GM12873 (cell line): ENCODE measurements at regions not wholly inside any gene's neighbourhood (a gene's known extent, or its start where the extent isn't known, plus 50 kb on each side); places are given as distances from the start of the nearest gene placed in this dataset.

Experiments used
- TF ChIP-seq, protein P1 (sequence below): IDR thresholded peaks from 2 replicates; pipeline ENCODE4 v1.5.1; 2012; ENCODE audit warnings: low read depth, mild to moderate bottlenecking, moderate library complexity, low read length, control low read depth; ENCODE audit not compliant: insufficient read depth; ENCODE audit errors: missing control alignments

DNA sequence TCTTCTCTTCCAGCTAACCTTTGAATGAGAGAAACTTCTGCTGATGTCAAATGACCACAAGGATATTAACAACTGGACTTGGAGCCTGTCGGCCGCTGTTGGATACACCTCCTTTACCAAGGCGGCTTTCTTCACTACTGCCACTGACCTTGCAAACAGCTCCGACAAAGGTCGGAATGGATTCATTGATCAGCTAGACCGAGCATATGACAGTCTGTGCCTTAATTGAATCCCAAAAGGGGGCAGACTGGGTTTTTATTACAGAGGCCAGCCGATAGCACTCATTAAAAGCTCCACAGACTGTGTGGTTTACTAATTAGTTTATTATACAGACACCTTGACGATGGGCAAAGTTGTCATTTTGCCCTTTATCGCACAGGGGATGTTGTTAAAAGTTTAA, 394.5 kb downstream of the RERGL start:
- TF ChIP-seq, protein P1, sequence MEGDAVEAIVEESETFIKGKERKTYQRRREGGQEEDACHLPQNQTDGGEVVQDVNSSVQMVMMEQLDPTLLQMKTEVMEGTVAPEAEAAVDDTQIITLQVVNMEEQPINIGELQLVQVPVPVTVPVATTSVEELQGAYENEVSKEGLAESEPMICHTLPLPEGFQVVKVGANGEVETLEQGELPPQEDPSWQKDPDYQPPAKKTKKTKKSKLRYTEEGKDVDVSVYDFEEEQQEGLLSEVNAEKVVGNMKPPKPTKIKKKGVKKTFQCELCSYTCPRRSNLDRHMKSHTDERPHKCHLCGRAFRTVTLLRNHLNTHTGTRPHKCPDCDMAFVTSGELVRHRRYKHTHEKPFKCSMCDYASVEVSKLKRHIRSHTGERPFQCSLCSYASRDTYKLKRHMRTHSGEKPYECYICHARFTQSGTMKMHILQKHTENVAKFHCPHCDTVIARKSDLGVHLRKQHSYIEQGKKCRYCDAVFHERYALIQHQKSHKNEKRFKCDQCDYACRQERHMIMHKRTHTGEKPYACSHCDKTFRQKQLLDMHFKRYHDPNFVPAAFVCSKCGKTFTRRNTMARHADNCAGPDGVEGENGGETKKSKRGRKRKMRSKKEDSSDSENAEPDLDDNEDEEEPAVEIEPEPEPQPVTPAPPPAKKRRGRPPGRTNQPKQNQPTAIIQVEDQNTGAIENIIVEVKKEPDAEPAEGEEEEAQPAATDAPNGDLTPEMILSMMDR, result no peak

DNA sequence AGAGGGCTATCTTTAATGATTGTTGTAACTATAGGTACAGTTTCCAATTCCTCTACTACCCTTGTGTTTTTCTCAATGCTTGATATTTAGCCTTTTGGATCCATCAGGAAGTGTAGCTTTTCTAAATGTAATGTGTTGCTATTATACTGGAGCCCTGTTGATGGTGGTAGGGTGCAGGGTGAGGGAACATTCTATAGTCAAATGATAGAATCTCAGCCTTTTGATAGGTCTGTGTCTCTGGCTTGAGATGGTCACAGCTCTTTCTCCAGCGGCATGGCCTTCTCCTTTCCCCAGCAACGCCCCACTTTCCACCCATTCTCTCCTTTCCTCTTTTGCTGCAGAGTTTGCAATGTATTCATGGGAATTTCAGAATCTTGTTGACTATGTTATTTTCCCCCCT, 398.6 kb downstream of the RERGL start:
- TF ChIP-seq, protein P1, result no peak

DNA sequence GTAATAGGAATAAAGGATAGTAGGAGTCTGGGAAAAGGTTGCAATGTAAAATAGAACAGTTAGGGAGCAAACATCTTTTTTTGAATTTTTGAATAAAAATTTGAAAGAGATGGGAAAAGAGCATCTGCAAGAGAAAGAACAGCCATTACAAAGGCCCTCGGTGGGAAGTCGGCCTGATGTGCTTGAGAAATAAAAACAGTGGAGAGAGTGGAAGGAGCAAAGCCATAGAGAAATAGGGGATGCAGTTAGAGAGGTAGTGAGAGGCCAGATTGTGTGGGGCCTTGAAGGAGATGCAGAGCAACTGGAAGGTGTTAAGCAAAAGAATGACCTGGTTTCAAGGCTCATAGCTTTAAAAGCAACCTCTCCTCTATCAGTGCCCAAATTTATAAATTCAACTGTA, 409.8 kb downstream of the RERGL start:
- TF ChIP-seq, protein P1, result no peak

DNA sequence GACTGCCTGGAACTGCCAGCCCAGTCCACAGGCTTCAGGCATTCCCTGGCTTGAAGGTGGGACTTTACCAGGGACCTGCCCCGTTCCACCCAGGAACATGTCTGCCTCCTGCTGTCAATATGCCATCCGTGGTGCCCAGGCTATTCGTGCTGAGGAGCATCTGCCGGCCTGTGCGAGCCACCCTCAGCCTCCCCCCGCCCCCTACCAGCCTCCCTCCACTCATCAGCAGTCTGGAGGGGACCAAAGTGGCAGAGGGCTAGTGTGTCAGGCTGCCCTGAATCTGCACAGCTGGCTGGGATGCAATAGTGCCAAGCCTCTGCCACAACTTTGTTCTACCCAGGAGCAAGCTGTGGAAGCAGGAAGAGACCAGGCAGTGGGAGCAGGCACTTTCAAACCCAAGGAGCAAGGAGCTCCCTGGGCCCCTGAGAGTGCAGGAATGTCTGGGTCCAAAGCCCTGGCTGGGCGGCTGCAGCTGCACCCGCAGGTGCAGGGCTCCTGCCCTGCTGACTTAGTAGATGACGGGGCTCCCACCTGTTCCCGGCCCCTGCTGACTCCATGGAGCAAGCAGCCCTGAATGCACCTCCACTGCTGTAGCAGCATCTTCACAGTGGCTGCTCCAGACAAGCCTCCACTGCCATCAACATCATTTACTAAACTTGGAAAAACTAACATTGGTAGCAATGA, 423.2 kb downstream of the RERGL start:
- TF ChIP-seq, protein P1, result no peak

DNA sequence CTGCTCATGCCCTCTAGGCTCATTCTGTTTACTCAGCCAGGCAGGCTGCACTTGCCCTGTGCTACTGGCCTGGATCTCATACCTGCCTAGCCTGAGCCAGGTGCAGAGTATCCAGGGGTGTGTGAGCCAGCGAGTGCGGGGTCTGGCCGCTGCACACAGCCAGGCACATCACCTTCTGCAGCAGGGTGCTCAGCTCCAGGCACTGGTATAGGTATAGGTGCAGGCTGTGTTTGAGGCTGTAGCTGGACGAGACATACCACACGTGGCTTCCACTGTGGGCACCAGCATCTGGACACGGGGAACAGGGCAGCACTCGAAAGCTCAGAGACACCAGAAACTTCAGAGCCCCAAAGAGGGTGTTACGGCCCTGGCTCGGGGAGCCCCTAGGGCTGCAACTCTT, 424.2 kb downstream of the RERGL start:
- TF ChIP-seq, protein P1, result no peak

DNA sequence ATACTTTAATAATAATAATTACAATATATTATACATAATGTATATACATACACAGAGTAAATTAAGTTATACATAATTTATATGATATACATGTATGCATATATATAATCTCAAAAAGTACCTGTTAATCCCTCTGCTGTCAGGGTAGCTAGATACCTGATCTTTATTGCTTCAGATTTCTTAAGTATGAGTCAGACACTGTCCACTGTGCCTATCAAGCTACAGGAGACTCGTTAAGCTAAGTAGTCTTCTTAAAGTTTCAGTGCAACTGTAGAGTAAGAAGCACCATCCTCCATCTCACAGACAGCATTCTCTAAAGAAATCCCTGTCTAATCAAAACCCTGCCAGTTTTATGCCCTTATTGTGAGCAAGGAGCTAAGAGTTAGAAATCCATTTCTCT, 428.7 kb downstream of the RERGL start:
- TF ChIP-seq, protein P1, result no peak

DNA sequence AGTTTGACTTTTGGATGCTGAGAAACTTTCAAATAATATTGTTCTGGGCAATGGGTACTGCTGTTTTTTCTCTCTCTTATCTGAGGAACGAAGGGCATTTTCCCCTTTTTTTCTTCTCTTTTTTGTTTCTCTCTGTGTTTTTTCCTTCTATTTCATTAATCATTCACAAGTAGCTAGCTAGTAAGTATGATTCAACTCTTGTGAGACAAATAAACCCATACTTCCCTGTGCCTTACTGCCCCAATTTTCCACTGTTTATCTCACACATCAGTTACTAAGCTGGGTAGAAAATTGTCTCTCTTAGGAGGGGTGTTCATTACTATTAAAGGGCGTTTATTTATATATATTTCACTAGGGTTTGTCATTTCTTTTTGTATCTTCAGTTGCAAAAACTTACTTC, 437.6 kb downstream of the RERGL start:
- TF ChIP-seq, protein P1, result no peak
